PC-3 (cell line): ENCODE measurements at regions not wholly inside any gene's neighbourhood (a gene's known extent, or its start where the extent isn't known, plus 50 kb on each side); places are given as distances from the start of the nearest gene placed in this dataset.

Experiments
- ATAC-seq: fragments of 200-7000 bp; cut with Tn5 transposase; 2 replicates; pipeline ENCODE4 v1.9.1; 2020; ENCODE audit warnings: mild to moderate bottlenecking, moderate library complexity
- BruUV-seq: library from RNA; stranded (reverse); fragments of 400-500 nt; replicated peaks from 2 replicates; lab custom pipeline; 2021; lab: Mats Ljungman, UMichigan
- CTCF ChIA-PET: fragments of 300-600 bp; sonication (Branson Sonifier 250); formaldehyde crosslinking; loops from one replicate; lab custom pipeline; 2022; ENCODE audit warnings: antibody characterized with exemption; lab: Charles Lee
- POLR2A ChIA-PET: fragments of 300-600 bp; sonication (Branson Sonifier 250); formaldehyde crosslinking; loops from one replicate; lab custom pipeline; 2022; ENCODE audit warnings: antibody characterized with exemption; ENCODE audit not compliant: unreplicated experiment; lab: Charles Lee
- DNase-seq: peaks from one replicate; pipeline ENCODE4 v3.0.0-alpha.2; 2015
- H2AFZ ChIP-seq: fragments of 300-600 bp; sonication (generic); 2 replicates; pipeline ENCODE4 v1.6.0; 2016; ENCODE audit warnings: antibody characterized with exemption, low read length
- H3F3A ChIP-seq: fragments of 300-600 bp; sonication (generic); one replicate; pipeline ENCODE4 v1.6.0; 2017; ENCODE audit warnings: antibody characterized with exemption, low read length, control low read depth, mild to moderate bottlenecking; ENCODE audit not compliant: unreplicated experiment
- H3K27ac ChIP-seq: fragments of 300-600 bp; sonication (generic); 2 replicates; pipeline ENCODE4 v1.5.1; 2016; ENCODE audit warnings: mild to moderate bottlenecking, low read length
- H3K27me3 ChIP-seq: fragments of 300-600 bp; sonication (generic); 2 replicates; pipeline ENCODE4 v1.6.1; 2016; ENCODE audit warnings: low read length, mixed read lengths
- H3K36me3 ChIP-seq: fragments of 300-600 bp; sonication (generic); 2 replicates; pipeline ENCODE4 v1.6.1; 2016; ENCODE audit warnings: low read depth, mixed run types, low read length, mixed read lengths
- H3K4me1 ChIP-seq: fragments of 300-600 bp; sonication (generic); 2 replicates; pipeline ENCODE4 v1.5.1; 2016; ENCODE audit warnings: low read length; ENCODE audit not compliant: insufficient read depth
- H3K4me2 ChIP-seq: fragments of 300-600 bp; sonication (generic); 2 replicates; pipeline ENCODE4 v1.6.0; 2016; ENCODE audit warnings: low read length
- H3K4me3 ChIP-seq: fragments of 300-600 bp; sonication (generic); 2 replicates; pipeline ENCODE4 v1.5.1; 2016; ENCODE audit warnings: mild to moderate bottlenecking, low read length, mixed read lengths
- H3K79me2 ChIP-seq: fragments of 300-600 bp; sonication (generic); 2 replicates; pipeline ENCODE4 v1.6.1; 2017; ENCODE audit warnings: low read length, mixed read lengths
- H3K9ac ChIP-seq: fragments of 300-600 bp; sonication (generic); 2 replicates; pipeline ENCODE4 v1.6.0; 2016; ENCODE audit warnings: mild to moderate bottlenecking, low read length
- H3K9me2 ChIP-seq: fragments of 300-600 bp; sonication (generic); replicated peaks from 2 replicates; pipeline ENCODE4 v1.6.1; 2016; ENCODE audit warnings: mixed run types, low read length, mixed read lengths
- H3K9me3 ChIP-seq: fragments of 300-600 bp; sonication (generic); 2 replicates; pipeline ENCODE4 v1.6.1; 2016; ENCODE audit warnings: low read length, mixed read lengths
- H4K20me1 ChIP-seq: fragments of 300-600 bp; sonication (generic); 2 replicates; pipeline ENCODE4 v1.6.1; 2016; ENCODE audit warnings: low read length, mixed read lengths
- EZH2 ChIP-seq: fragments of 300-600 bp; sonication (generic); IDR thresholded peaks from one replicate; pipeline ENCODE4 v1.6.1; 2017; ENCODE audit warnings: antibody characterized with exemption, mild to moderate bottlenecking, low read length; ENCODE audit not compliant: unreplicated experiment
- EZH2phosphoT487 ChIP-seq: fragments of 300-600 bp; sonication (generic); IDR thresholded peaks from 2 replicates; pipeline ENCODE4 v1.6.1; 2018; ENCODE audit warnings: mild to moderate bottlenecking, antibody characterized with exemption, low read length, borderline replicate concordance
- intact Hi-C: fragments of 100-400 bp; cut with micrococcal nuclease; formaldehyde crosslinking; loops from 2 replicates; pipeline ENCODE4 v1.9.0; 2023
- TF ChIP-seq, protein P1 (sequence below): fragments of 300-600 bp; sonication (generic); conservative IDR thresholded peaks from 2 replicates; pipeline ENCODE4 v1.5.1; 2017; ENCODE audit warnings: antibody characterized with exemption, low read depth, mild to moderate bottlenecking, low read length

DNA sequence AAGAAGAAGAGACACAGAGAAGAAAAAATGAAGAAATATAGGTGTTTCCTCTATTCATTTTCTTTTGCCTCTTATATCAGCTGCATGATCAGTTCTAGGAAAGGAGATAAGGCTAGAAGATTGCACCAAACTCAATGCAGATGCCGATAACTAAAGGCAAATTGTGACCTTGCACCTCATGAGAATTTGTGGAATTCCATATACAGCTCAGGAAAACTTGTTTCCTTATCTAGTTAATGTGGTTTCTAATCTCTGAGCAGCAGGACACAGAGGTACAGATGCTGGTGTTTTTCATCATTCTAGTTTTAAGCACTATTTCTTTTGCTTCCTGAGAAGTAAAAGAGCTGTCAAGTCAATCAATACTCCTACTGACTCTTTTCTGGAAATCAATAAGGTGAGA is 104.6 kb upstream of the NWD2 start:
- CTCF ChIA-PET: no interaction called here
- no peaks in the 10 kb centered on the region for H3K9me3 ChIP-seq
- no peak overlapping the region for H2AFZ ChIP-seq
- H3K27me3 ChIP-seq: no peaks in the 10 kb centered on the region
- ATAC-seq (no peak), DNase-seq (no peak)
- no peak for TF ChIP-seq EZH2
- TF ChIP-seq, protein P1, sequence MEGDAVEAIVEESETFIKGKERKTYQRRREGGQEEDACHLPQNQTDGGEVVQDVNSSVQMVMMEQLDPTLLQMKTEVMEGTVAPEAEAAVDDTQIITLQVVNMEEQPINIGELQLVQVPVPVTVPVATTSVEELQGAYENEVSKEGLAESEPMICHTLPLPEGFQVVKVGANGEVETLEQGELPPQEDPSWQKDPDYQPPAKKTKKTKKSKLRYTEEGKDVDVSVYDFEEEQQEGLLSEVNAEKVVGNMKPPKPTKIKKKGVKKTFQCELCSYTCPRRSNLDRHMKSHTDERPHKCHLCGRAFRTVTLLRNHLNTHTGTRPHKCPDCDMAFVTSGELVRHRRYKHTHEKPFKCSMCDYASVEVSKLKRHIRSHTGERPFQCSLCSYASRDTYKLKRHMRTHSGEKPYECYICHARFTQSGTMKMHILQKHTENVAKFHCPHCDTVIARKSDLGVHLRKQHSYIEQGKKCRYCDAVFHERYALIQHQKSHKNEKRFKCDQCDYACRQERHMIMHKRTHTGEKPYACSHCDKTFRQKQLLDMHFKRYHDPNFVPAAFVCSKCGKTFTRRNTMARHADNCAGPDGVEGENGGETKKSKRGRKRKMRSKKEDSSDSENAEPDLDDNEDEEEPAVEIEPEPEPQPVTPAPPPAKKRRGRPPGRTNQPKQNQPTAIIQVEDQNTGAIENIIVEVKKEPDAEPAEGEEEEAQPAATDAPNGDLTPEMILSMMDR: no peak
- TF ChIP-seq EZH2phosphoT487: no peak
- no peak overlapping the region for H3K9ac ChIP-seq
- no peaks in the 10 kb centered on the region for H3K79me2 ChIP-seq
- no peaks in the 10 kb centered on the region for H3K9me2 ChIP-seq
- no peaks in the 10 kb centered on the region for H3K4me1 ChIP-seq
- no peak overlapping the region for H3K4me2 ChIP-seq
- POLR2A ChIA-PET: no interaction called here
- no peaks in the 10 kb centered on the region for H3F3A ChIP-seq
- no peaks in the 10 kb centered on the region for H3K36me3 ChIP-seq
- no peak overlapping the region for H3K27ac ChIP-seq
- intact Hi-C loops: no loop called here
- H3K4me3 ChIP-seq: no peak overlapping the region
- no peaks in the 10 kb centered on the region for H4K20me1 ChIP-seq
- no TSS peak for BruUV-seq

DNA sequence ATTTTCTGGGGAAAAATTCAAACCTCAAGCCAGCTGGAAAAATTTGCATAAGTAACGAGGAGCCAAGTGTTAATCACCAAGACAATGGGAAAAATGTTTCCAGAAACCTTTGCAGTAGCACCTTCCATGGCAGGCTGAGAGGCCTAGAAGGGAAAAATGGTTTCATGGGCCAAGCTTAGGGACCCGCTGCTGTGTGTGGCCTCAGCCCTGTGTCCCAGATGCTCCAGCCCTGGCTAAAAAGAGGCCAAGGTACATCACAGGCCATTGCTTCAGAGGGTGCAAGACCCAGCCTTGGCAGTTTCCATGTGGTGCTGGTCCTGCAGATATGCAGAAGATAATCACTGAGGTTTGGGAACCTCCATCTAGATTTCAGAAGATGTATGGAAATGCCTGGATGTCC is 98.3 kb upstream of the NWD2 start:
- H3F3A ChIP-seq: no peaks in the 10 kb centered on the region
- intact Hi-C loops: no loop called here
- no peaks in the 10 kb centered on the region for H3K4me1 ChIP-seq
- DNase-seq: no peak
- H3K4me3 ChIP-seq: no peak overlapping the region
- H3K27ac ChIP-seq: no peak overlapping the region
- no peak for ATAC-seq
- POLR2A ChIA-PET: no interaction called here
- H3K9me3 ChIP-seq: no peaks in the 10 kb centered on the region
- H4K20me1 ChIP-seq: no peaks in the 10 kb centered on the region
- no peaks in the 10 kb centered on the region for H3K36me3 ChIP-seq
- no peak for TF ChIP-seq EZH2
- TF ChIP-seq, protein P1: no peak
- TF ChIP-seq EZH2phosphoT487: no peak
- no peaks in the 10 kb centered on the region for H3K27me3 ChIP-seq
- no peaks in the 10 kb centered on the region for H3K79me2 ChIP-seq
- BruUV-seq: no TSS peak
- H3K9me2 ChIP-seq: no peaks in the 10 kb centered on the region
- H3K9ac ChIP-seq: no peak overlapping the region
- CTCF ChIA-PET: no interaction called here
- H2AFZ ChIP-seq: no peak overlapping the region
- no peak overlapping the region for H3K4me2 ChIP-seq

DNA sequence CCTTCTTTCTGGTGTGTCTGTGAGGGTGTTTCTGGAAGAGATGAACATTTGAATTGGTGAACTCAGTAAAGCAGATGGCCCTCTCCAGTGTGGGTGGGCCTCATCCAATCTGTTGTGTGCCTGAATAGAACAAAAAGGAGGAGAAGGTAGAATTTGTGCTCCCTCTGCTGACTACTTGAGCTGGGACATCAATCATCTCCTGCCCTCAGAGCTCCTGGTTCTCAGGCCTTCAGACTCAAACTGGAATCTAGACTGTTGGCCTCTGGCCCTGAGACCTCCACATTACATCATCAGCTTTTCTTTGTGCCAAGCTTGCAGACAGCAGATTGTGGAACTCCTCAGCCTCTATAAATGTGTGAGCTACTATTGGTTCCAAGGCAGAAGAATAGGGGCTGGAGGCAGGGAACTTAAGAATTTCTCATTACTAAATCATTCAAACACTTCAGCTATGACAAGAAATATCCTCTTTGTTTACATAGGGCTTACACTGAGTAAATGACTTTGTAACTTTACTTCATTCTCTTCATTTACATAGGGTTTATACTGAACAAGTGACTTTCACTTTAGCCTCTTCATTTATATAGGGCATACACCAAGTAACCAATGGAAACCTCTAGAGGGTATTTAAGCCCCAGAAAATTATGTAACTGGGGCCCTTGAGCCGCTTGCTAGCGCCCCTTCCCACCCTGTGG is 86.9 kb upstream of the NWD2 start:
- POLR2A ChIA-PET: no interaction called here
- no peak overlapping the region for H2AFZ ChIP-seq

More for the DNA sequence above, 86.9 kb upstream of the NWD2 start:
- Histone ChIP-seq H3K79me2 (no peaks in the 10 kb centered on the region), H3K4me1 (no peaks in the 10 kb centered on the region), H3K36me3 (no peaks in the 10 kb centered on the region), H4K20me1 (no peaks in the 10 kb centered on the region), H3F3A (no peaks in the 10 kb centered on the region), H3K9me3 (no peaks in the 10 kb centered on the region), H3K27me3 (no peaks in the 10 kb centered on the region), H3K4me3 (no peak overlapping the region), H3K9me2 (no peaks in the 10 kb centered on the region), H3K27ac (no peak overlapping the region), H3K4me2 (no peak overlapping the region), H3K9ac (no peak overlapping the region)
- DNase-seq: no peak
- CTCF ChIA-PET: no interaction called here
- no peak for ATAC-seq
- BruUV-seq: no TSS peak
- intact Hi-C loops: no loop called here
- TF ChIP-seq EZH2phosphoT487: no peak
- no peak for TF ChIP-seq EZH2
- TF ChIP-seq, protein P1: no peak
